ENCODE measurements at regions not wholly inside any gene's neighbourhood (a gene's known extent, or its start where the extent isn't known, plus 50 kb on each side); places are given as distances from the start of the nearest gene placed in this dataset.
"Not testable (repeated sequence)": the region's sequence is repeated elsewhere in the genome, so short reads cannot be mapped to it uniquely, and the experiment has no call there.

DNA sequence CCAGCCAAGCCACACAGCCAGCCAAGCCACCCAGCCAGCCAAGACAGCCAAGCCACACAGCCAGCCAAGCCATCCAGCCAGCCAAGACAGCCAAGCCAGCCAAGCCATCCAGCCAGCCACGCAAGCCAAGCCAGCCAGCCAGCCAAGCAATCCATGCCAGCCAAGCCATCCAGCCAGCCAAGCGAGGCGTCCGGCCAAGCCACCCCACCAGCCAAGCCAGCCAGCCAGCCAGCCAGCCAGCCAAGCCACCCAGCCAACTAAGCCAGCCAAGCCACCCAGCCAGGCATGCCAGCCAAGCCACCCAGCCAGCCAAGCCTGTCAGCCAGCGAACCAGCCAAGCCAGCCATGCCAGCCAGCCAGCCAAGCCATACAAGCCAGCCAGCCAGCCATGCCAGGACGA is 1601.8 kb downstream of the RPIA start:
- not testable (repeated sequence) for DNase-seq

DNA sequence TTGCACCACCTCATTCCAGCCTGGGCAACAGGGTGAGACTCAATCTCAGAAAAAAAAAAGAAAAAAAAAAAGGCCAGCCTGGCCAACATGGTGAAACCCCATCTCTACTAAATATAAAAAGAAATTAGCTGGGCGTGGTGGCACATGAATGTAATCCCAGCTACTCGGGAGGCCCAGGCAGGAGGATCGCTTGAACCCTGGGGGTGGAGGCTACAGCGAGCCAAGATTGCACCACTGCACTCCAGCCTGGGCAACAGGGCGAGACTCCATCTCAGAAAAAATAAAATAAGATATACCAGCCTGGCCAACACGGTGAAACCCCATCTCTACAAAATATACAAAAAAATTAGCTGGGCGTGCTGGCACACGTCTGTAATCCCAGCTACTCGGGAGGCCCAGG is 1602.3 kb downstream of the RPIA start:
- DNase-seq, result not testable (repeated sequence)

DNA sequence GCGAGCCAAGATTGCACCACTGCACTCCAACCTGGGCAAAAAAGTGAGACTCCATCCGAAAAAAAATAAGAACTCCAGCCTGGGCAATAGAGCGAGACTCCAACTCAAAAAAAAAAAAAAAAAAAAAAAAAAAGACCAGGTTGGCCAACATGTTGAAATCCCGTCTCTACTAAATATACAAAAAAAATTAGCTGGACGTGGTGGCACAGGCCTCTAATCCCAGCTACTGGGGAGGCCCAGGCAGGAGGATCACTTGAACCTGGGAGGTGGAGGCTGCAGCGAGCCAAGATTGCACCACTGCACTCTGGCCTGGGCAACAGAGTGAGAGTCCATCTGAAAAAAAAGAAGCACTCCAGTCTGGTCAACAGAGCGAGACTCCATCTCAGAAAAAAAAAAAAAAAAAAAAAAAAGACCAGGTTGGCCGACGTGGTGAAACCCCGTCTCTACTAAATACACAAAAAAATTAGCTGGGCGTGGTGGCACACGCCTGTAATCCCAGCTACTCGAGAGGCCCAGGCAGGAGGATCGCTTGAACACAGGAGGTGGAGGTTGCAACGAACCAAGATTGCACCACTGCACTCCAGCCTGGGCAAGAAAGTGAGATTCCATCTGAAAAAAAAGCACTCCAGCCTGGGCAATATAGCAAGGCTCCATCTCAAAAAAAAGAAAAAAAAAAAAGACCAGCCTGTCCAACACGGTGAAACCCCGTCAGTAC is 1603.7 kb downstream of the RPIA start:
- DNase-seq, result not testable (repeated sequence)

DNA sequence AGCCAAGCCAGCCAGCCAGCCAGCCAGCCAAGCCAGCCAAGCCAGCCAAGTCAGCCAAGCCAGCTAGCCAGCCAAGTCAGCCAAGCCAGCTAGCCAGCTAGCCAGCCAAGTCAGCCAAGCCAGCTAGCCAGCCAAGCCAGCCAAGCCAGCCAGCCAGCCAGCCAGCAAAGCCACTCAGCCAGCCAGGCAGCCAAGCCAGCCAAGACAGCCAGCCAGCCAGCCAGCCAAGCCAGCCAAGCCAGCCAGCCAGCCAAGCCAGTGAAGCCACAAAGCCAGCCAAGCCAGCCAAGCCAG is 1605.0 kb downstream of the RPIA start:
- not testable (repeated sequence) for DNase-seq

DNA sequence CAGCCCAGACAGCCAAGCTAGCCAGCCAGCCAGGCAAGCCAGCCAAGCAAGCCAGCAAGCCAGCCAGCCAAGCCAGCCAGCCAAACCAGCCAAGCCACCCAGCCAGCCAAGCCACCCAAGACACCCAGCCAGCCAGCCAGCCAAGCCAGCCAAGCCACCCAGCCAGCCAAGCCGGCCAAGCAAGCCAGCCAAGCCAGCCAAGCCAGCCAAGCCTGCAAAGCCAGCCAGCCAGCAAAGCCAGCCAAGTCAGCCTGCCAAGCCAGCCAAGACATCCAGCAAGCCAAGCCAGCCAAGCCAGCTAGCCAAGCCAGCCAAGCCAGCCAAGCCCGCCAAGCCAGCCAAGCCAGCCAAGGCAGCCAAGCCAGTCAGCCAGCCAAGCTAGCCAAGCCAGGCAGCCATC is 1606.2 kb downstream of the RPIA start:
- not testable (repeated sequence) for DNase-seq

DNA sequence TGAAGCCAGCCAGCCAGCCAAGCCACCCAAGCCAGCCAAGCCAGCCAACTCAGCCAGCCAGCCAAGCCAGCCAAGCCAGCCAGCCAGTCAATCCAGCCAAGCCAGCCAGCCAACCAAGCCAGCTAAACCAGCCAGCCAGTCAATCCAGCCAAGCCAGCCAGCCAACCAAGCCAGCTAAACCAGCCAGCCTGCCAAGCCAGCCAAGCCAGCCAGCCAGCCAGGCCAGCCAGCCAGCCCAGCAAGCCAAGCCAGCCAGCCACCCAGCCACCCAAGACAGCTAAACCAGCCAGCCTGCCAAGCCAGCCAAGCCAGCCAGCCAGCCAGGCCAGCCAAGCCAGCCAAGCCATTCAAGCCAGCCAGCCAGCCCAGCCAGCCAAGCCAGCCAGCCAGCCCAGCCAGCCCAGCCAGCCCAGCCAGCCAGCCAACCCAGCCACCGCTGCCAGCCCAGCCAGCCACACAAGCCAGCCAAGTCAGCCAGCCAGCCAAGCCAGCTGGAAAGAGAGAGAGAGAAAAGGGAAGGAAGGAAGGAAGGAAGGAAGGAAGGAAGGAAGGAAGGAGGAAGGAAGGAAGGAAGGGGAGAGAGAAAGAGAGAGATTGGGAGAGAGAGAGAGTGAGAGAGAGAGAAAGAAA is 1606.8 kb downstream of the RPIA start:
- DNase-seq, result not testable (repeated sequence)

DNA sequence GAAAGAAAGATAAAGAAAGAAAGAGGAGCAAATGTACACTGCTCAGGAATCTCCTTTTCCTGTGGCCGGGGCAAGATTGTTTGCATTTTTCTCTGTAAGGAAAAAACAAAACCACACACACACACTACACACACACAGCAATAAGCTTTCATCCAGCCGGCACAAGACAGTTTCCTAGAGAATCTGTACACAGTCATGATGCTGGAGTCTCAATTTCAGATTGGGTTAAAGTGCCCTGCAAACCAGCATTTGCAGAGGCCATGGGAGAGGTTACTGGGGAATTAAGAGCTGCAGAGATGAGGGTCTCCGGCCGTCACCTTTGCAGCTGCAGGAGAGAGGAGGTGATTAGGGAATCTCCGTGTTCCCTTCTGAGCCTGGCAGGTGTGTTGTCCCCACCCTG is 1607.5 kb downstream of the RPIA start:
- DNase-seq, result not testable (repeated sequence)

DNA sequence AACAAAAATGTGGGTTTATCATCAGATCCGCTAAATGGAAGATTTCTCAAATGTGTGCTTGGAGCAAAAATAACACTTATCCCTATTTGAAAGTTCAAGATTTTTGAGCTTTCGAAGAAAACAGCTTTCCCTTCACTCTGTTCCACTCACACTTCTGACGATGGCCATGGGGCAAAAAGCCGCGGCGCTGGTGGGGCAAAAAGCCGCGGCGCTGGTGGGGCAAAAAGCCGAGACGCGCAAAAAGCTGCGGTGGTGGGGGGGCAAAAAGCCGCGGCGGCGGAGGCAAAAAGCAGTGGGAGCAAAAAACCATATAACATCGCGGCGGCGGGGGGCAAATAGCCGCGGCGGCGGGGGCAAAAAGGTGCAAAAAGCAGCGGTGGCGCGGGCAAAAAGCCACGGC is 1631.5 kb downstream of the RPIA start:
- not testable (repeated sequence) for DNase-seq

DNA sequence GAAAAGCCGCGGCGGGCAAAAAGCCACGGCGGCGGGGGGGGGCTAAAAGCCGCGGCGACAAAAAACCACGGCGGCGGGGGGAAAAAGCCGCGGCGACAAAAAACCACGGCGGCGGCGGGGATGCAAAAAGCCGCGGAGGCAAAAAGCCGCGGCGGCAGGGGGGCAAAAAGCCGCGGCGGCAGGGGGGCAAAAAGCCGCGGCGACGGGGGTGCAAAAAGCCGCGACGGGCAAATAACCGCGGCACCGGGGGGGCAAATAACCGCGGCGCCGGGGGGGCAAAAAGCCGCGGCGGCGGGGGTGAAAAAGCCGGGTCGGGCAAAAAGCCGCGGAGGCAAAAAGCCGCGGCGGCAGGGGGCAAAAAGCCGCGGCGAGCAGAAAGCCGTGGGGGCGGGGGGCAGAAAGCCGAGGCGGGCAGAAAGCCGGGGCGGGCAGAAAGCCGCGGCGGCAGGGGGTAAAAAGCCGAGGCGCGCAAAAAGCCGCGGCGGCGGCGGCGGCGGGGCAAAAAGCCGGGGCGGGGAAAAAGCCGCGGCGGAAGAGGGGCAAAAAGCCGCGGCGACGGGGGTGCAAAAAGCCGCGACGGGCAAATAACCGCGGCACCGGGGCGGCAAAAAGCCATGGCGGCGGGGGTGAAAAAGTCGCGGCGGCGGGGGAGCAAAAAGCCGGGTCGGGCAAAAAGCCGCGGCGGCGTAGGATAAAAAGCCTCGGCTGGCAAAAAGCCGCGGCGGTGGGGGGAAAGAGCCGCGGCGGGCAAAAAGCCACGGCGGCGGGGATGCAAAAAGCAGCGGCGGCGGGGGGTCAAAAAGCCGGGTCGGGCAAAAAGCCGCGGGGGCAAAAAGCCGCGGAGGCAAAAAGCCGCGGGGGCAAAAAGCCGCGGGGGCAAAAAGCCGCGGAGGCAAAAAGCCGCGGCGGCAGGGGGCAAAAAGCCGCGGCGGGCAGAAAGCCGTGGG is 1632.4 kb downstream of the RPIA start:
- not testable (repeated sequence) for DNase-seq

DNA sequence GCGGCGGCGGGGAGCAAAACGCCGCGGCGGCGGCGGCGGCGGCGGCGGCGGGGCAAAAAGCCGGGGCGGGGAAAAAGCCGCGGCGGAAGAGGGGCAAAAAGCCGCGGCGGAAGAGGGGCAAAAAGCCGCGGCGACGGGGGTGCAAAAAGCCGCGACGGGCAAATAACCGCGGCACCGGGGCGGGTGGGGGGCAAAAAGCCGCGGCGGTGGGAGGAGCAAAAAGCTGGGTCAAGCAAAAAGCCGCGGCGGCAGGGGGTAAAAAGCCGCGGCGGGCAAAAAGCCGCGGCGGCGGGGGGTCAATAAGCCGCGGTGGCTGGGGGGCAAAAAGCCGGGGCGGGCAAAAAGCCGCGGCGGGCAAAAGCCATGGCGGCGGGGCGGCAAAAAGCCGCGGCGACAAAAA is 1633.2 kb downstream of the RPIA start:
- not testable (repeated sequence) for DNase-seq

DNA sequence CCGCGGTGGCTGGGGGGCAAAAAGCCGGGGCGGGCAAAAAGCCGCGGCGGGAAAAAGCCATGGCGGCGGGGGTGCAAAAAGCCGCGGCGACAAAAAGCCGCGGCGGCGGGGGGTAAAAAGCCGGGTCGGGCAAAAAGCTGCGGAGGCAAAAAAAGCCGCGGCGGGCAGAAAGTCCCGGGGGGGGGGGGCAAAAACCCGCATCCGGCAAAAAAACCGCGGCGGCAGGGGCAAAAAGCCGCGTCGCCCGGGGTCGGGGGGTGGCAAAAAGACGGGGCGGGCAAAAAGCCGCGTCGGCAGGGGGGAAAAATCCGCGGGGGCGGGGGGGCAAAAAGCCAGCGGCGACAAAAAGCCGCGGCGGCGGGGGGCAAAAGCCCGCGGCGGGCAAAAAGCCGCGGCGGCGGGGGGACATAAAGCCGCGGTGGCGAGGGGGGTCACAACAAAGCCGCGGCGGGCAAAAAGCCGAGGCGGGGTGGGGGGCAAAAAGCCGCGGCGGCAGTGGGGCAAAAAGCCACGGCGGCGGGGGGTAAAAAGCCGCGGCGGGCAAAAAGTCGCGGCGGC is 1634.4 kb downstream of the RPIA start:
- DNase-seq, result not testable (repeated sequence)

DNA sequence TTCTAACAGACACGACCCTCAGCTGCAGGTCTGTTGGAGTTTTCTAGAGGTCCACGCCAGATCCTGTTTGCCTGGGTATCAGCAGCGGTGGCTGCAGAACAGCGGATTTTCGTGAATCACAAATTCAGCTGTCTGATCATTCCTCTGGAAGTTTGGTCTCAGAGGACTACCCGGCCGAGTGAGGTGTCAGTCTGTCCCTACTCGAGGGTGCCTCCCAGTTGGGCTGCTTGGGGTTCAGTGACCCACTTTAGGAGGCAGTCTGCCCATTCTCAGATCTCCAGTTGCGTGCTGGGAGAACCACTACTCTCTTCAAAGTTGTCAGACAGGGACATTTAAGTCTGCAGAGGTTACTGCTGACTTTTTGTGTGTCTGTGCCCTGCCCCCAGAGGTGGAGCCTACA is 1664.1 kb downstream of the RPIA start:
- not testable (repeated sequence) for DNase-seq

DNA sequence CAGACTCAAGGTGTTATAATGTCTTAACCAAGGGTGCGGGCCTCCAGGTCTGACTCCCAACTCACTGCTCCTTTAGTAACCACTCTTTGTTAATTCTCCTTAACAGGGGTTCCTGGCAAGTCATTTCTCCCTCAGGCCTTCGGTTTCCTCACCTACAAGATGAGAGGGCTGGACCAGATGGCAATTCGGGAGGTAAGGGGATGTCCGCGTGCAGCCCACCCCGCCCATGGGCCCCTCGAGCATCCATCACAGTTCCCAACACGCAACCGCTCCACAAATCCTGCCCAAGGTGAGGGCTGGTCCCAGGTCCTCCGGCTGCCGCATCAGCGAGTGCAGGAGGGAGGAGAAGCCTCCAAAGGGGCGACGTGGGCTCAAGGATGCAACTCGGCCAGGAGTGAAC is 1667.9 kb downstream of the RPIA start:
- not testable (repeated sequence) for DNase-seq

DNA sequence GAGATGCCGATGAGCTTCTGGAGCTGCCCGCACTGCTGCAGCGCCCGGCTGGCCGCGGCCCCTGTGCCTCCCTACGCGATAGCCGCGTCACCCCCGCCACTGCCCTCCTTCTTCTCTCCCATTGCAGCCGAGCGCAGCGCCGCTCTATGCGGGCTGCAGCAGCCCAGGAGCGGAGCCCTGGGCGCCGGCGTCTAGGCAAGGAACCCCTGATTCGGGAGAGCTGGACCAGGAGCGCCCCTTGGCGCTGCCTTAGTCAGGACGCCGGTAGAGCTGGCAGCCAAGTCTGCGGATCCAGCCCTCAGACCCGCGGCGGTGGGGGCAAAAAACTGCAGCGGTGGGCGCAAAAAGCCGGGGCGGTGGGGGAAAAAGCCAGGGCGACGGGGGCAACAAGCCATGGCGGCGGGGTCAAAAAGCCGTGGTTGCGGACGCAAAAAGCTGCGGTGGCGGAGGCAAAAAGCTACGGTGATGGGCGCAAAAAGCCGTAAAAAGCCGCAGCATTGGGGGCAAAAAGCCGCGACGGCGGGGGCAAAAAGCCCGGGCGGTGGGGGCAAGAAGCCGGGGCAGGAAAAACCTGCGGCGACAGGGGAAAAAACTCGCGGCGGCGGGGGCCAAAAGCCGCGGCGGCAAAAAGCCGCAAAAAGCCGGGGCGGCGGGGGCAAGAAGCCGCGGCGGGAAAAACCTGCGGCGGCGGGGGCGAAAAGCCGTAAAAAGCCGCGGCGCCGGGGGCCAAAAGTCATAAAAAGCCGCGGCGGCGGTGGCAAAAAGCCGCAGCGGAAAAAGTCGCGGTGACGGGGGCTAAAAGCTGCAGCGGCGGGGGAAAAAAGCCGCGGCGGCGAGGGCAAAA is 1668.6 kb downstream of the RPIA start:
- not testable (repeated sequence) for DNase-seq

DNA sequence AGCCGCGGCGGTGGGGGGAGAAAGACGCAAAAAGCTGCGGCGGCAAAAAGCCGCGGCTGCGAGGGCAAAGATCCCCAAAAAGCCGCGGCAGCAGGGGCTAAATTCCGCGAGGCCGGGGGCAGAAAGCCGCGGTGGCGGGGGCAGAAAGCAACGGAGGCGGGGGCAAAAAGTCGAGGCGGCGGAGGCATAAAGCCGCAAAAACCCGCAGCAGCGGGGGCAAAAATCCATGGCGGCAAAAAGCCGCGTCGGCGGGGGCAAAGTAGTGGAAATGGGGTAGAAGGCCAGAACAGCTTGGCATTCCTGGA is 1669.2 kb downstream of the RPIA start:
- not testable (repeated sequence) for DNase-seq
